ENCODE measurements at regions not wholly inside any gene's neighbourhood (a gene's known extent, or its start where the extent isn't known, plus 50 kb on each side); places are given as distances from the start of the nearest gene placed in this dataset.

DNA sequence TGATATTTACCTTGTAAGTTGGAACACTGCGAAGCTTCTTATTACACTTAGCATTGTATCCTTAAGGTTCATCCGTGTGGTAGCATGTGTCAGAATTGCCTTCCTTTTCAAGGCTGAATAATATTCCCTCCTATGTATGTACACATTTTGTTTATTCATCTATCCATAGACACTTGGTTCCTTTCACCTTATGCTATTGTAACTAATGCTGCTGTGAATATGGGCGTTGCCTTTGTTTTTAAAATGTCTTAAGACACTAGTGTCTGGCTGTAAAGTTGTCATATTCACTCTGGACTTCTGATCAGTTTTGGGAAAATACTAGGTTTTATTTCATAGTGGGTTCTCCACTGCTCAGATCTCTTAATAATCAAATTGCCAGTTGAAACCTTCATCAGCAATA lies 383.3 kb upstream of the PRR16 start:
- TF ChIP-seq, protein P1, sequence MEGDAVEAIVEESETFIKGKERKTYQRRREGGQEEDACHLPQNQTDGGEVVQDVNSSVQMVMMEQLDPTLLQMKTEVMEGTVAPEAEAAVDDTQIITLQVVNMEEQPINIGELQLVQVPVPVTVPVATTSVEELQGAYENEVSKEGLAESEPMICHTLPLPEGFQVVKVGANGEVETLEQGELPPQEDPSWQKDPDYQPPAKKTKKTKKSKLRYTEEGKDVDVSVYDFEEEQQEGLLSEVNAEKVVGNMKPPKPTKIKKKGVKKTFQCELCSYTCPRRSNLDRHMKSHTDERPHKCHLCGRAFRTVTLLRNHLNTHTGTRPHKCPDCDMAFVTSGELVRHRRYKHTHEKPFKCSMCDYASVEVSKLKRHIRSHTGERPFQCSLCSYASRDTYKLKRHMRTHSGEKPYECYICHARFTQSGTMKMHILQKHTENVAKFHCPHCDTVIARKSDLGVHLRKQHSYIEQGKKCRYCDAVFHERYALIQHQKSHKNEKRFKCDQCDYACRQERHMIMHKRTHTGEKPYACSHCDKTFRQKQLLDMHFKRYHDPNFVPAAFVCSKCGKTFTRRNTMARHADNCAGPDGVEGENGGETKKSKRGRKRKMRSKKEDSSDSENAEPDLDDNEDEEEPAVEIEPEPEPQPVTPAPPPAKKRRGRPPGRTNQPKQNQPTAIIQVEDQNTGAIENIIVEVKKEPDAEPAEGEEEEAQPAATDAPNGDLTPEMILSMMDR (IDR thresholded peaks at IDR 0.05; ENCODE audit: unreplicated experiment) = no peak
- Mint-ChIP-seq H3K9me3 (ENCODE audit: low read depth) (no peaks in the 10 kb centered on the region), H3K4me1 (ENCODE audit: low read depth) (no peaks in the 10 kb centered on the region), H3K27ac (no peak overlapping the region), H3K27me3 (no peaks in the 10 kb centered on the region), H3K4me3 (ENCODE audit: low read depth) (no peak overlapping the region), H3K36me3 (ENCODE audit: insufficient read depth) (no peaks in the 10 kb centered on the region)
- no peak for DNase-seq (ENCODE audit: low spot score, unreplicated experiment)

DNA sequence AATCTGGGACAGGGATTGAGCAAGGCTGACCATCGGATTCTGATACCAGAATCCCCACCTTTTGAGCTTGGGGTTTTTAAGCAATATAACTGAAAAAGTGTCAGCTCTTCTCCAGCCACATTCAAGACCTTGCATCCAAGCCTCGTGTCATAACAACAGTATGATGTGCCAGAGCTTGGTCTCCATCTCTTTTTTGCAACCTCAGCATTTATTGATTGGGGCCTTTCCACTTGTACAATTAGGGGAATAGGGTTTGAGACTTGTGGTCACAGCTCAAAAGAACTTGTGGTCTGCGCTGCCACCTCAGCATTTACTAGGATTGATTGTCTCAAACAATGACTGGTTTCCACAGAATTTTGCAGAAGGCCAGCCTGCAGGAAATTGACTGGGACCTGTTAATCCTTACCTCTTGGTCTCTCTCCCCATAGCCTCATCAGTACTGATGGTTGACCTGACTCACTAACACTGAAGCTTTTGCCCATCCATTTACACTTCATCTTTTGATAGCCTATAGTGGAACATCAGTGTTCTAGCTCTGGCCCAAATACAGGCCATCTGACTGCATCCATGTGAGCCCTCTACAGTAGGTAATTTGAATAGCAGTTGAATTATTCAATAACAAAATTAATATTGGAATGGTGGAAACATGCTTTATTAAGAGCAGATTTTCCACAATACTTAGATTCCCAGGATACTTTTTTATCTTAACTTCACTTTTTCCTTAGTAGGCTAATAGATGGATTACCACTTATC lies 381.6 kb upstream of the PRR16 start:
- Mint-ChIP-seq H3K9me3 (ENCODE audit: low read depth) (no peaks in the 10 kb centered on the region), H3K27ac (no peak overlapping the region), H3K27me3 (no peaks in the 10 kb centered on the region), H3K4me3 (ENCODE audit: low read depth) (no peak overlapping the region), H3K4me1 (ENCODE audit: low read depth) (no peaks in the 10 kb centered on the region), H3K36me3 (ENCODE audit: insufficient read depth) (no peaks in the 10 kb centered on the region)
- TF ChIP-seq, protein P1 (IDR thresholded peaks at IDR 0.05; ENCODE audit: unreplicated experiment) = no peak
- no peak for DNase-seq (ENCODE audit: low spot score, unreplicated experiment)

DNA sequence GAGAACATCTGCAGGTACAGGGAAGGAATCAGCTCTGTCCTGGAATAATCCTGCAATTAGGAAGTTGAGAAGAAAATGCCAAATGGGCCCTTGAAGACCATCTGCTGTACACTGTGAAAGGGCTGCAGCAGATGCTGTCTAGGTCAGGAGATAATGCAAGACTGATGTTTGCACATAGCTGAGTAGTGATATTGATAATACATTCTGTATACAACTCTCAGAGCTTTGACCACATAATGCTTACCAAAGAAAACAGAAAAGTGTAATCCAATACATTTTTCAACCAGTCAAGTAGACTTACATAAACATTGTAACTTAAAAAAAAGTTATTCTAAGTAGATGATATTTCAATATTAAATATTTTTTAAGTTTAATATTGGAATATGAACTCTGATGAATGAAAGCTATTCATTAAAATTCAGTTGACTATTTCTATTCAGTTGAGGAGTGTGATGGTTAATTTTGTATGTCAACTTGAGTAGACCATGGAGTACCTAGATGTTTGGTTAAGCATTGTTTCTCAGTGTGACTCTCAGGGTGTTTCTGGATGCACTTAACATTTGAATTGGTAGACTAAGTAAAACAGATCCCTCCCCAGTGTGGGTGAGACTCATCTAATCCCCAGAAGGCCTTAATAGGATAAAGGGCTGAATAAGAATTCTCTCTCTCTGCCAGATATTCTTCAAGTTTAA lies 380.1 kb upstream of the PRR16 start:
- TF ChIP-seq, protein P1 (IDR thresholded peaks at IDR 0.05; ENCODE audit: unreplicated experiment) = no peak
- no peak overlapping the region for H3K4me3 Mint-ChIP-seq (ENCODE audit: low read depth)
- no peaks in the 10 kb centered on the region for H3K9me3 Mint-ChIP-seq (ENCODE audit: low read depth)
- H3K27me3 Mint-ChIP-seq = no peaks in the 10 kb centered on the region
- DNase-seq (ENCODE audit: low spot score, unreplicated experiment) = no peak
- no peaks in the 10 kb centered on the region for H3K36me3 Mint-ChIP-seq (ENCODE audit: insufficient read depth)
- no peaks in the 10 kb centered on the region for H3K4me1 Mint-ChIP-seq (ENCODE audit: low read depth)
- no peak overlapping the region for H3K27ac Mint-ChIP-seq

DNA sequence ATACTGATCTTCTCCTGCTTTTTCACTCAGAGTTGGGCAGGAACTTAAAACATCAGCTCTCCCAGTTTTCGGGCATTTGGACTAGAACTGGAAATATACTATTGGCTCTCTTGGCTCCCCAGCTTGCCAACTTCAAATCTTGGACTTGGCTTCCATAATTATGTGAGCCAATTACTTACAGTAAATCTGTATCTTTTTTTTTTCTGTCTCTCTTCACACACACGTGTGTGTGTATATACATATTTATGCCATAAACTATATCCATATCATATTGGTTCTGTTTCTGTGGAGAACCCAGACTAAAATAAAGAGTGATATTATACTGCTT lies 379.6 kb upstream of the PRR16 start:
- TF ChIP-seq, protein P1 (IDR thresholded peaks at IDR 0.05; ENCODE audit: unreplicated experiment) = no peak
- no peak overlapping the region for H3K27ac Mint-ChIP-seq
- H3K9me3 Mint-ChIP-seq (ENCODE audit: low read depth) = no peaks in the 10 kb centered on the region
- DNase-seq (ENCODE audit: low spot score, unreplicated experiment) = no peak
- no peaks in the 10 kb centered on the region for H3K4me1 Mint-ChIP-seq (ENCODE audit: low read depth)
- no peak overlapping the region for H3K4me3 Mint-ChIP-seq (ENCODE audit: low read depth)
- no peaks in the 10 kb centered on the region for H3K36me3 Mint-ChIP-seq (ENCODE audit: insufficient read depth)
- no peaks in the 10 kb centered on the region for H3K27me3 Mint-ChIP-seq

DNA sequence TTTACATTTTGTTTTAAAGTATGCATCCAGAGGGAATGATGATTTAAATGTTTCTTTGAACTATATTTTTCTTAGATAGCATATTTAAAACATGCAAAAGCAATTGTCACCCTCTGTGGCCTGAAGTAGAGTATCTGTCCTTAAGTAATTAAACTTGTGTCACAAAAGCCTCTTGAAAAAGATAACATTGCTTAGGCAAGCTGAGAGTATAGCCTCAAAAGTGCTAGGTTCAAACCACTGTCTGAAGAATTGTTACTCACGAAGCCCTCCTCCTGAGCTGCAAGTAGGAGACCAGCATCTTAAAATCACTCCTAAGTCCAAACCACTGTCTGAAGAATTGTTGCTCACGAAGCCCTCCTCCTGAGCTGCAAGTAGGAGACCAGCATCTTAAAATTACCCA lies 378.0 kb upstream of the PRR16 start:
- H3K9me3 Mint-ChIP-seq (ENCODE audit: low read depth) = no peaks in the 10 kb centered on the region
- no peak for DNase-seq (ENCODE audit: low spot score, unreplicated experiment)
- no peak overlapping the region for H3K27ac Mint-ChIP-seq
- H3K27me3 Mint-ChIP-seq = no peaks in the 10 kb centered on the region
- no peak overlapping the region for H3K4me3 Mint-ChIP-seq (ENCODE audit: low read depth)
- H3K4me1 Mint-ChIP-seq (ENCODE audit: low read depth) = peaks cover 2% of the 10 kb centered on the region
- TF ChIP-seq, protein P1 (IDR thresholded peaks at IDR 0.05; ENCODE audit: unreplicated experiment) = no peak
- H3K36me3 Mint-ChIP-seq (ENCODE audit: insufficient read depth) = no peaks in the 10 kb centered on the region

Measured in progenitor cell of endocrine pancreas (in vitro differentiated cells).